Type B pancreatic cell (in vitro differentiated cells): ENCODE measurements at regions not wholly inside any gene's neighbourhood (a gene's known extent, or its start where the extent isn't known, plus 50 kb on each side); places are given as distances from the start of the nearest gene placed in this dataset.
A peak's percentile ranks its signal among the peaks of the same experiment; 100 is the strongest.

Experiments
- DNase-seq: peaks from one replicate; pipeline ENCODE4 v3.0.0; 2021; ENCODE audit warnings: mixed read lengths; ENCODE audit not compliant: unreplicated experiment; ENCODE audit errors: extremely low spot score
- H3K27ac Mint-ChIP-seq: 2 replicates; pipeline ENCODE4 v1.8.0; 2021; ENCODE audit warnings: mild to moderate bottlenecking, mixed read lengths
- H3K27me3 Mint-ChIP-seq: 2 replicates; pipeline ENCODE4 v1.8.0; 2021; ENCODE audit warnings: mixed read lengths
- H3K36me3 Mint-ChIP-seq: 2 replicates; pipeline ENCODE4 v1.8.0; 2021; ENCODE audit warnings: mixed read lengths
- H3K4me1 Mint-ChIP-seq: one replicate; pipeline ENCODE4 v1.8.0; 2021; ENCODE audit warnings: mixed read lengths; ENCODE audit not compliant: unreplicated experiment
- H3K4me3 Mint-ChIP-seq: 2 replicates; pipeline ENCODE4 v1.8.0; 2021; ENCODE audit warnings: mild to moderate bottlenecking, mixed read lengths
- H3K9me3 Mint-ChIP-seq: 2 replicates; pipeline ENCODE4 v1.8.0; 2021; ENCODE audit warnings: mixed read lengths
- CTCF ChIP-seq: fragments of 200-600 bp; sonication (generic); conservative IDR thresholded peaks from 2 replicates; pipeline ENCODE4 v1.5.0; 2021; ENCODE audit warnings: antibody characterized with exemption, mild to moderate bottlenecking

GRCh38 chr9:93871286-93871685, 83.9 kb downstream of the BARX1 start:
- Mint-ChIP-seq H3K27me3 (peaks cover 3% of the 10 kb centered on the region), H3K27ac (no peak overlapping the region), H3K4me1 (peaks cover 5% of the 10 kb centered on the region), H3K9me3 (peaks cover 13% of the 10 kb centered on the region), H3K36me3 (peaks cover 4% of the 10 kb centered on the region), H3K4me3 (no peak overlapping the region)
- TF ChIP-seq CTCF: no peak
- no peak for DNase-seq

- Mint-ChIP-seq H3K36me3 (no peaks in the 10 kb centered on the region), H3K9me3 (peaks cover 7% of the 10 kb centered on the region), H3K27ac (no peak overlapping the region), H3K4me3 (no peak overlapping the region), H3K27me3 (peaks cover 3% of the 10 kb centered on the region), H3K4me1 (peaks cover 5% of the 10 kb centered on the region)
- TF ChIP-seq CTCF: no peak
- no peak for DNase-seq
Measured at GRCh38 chr9:93869863-93870262, 85.3 kb downstream of the BARX1 start.

- peaks cover 8% of the 10 kb centered on the region for H3K27me3 Mint-ChIP-seq
- no peak for TF ChIP-seq CTCF
- no peak overlapping the region for H3K4me3 Mint-ChIP-seq
- no peak for DNase-seq
- H3K36me3 Mint-ChIP-seq: no peaks in the 10 kb centered on the region
- peaks cover 11% of the 10 kb centered on the region for H3K4me1 Mint-ChIP-seq
- H3K9me3 Mint-ChIP-seq: peaks cover 5% of the 10 kb centered on the region
- no peak overlapping the region for H3K27ac Mint-ChIP-seq
Measured at GRCh38 chr9:93869088-93869487, 86.1 kb downstream of the BARX1 start.

- H3K9me3 Mint-ChIP-seq: no peaks in the 10 kb centered on the region
- H3K27ac Mint-ChIP-seq: no peak overlapping the region
- no peak for TF ChIP-seq CTCF
- H3K27me3 Mint-ChIP-seq: peaks cover 6% of the 10 kb centered on the region
- no peak overlapping the region for H3K4me3 Mint-ChIP-seq
- H3K36me3 Mint-ChIP-seq: no peaks in the 10 kb centered on the region
- H3K4me1 Mint-ChIP-seq: peaks cover 16% of the 10 kb centered on the region
- DNase-seq: no peak
Measured at GRCh38 chr9:93865716-93866115, 89.4 kb downstream of the BARX1 start.

GRCh38 chr9:93865245-93865644, 89.9 kb downstream of the BARX1 start:
- peaks cover 5% of the 10 kb centered on the region for H3K27me3 Mint-ChIP-seq
- H3K4me1 Mint-ChIP-seq: peaks cover 16% of the 10 kb centered on the region
- no peak overlapping the region for H3K4me3 Mint-ChIP-seq
- no peak for DNase-seq
- H3K36me3 Mint-ChIP-seq: no peaks in the 10 kb centered on the region
- no peak for TF ChIP-seq CTCF
- H3K9me3 Mint-ChIP-seq: no peaks in the 10 kb centered on the region
- no peak overlapping the region for H3K27ac Mint-ChIP-seq

GRCh38 chr9:93864840-93865239, 90.3 kb downstream of the BARX1 start:
- Mint-ChIP-seq H3K27me3 (peaks cover 5% of the 10 kb centered on the region), H3K4me3 (no peak overlapping the region), H3K9me3 (no peaks in the 10 kb centered on the region), H3K27ac (peak overlapping the region; percentile 10), H3K36me3 (no peaks in the 10 kb centered on the region), H3K4me1 (peaks cover 16% of the 10 kb centered on the region)
- no peak for TF ChIP-seq CTCF
- no peak for DNase-seq
